ENCODE measurements at regions not wholly inside any gene's neighbourhood (a gene's known extent, or its start where the extent isn't known, plus 50 kb on each side); places are given as distances from the start of the nearest gene placed in this dataset.

DNA sequence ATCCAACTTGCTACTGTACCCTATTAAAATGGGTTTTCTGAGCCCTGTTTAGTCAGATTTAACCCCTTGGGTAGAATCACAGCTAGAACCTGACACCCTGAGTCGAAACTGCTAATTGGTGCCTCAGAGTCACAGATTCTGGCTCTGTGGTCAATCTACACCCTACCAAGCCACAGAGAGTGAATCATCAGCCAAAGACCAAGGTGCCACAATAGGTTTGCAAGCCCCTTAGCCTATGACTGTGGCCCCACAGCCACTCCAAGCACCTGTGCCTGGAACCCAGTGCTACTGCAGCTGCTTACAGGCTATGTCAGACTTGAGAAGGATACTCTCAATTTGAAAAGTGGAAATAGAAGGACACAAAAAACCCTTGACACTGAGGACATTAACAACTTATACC lies 202.8 kb upstream of the KCND2 start:
- ChIA-PET POLR2A (no interaction called here), CTCF (no interaction called here)
- H3K27ac ChIP-seq (ENCODE audit: low read length in 2 of 2): no peak overlapping the region
- Mint-ChIP-seq H3K27me3 (no peaks in the 10 kb centered on the region), H3K4me1 (no peaks in the 10 kb centered on the region), H3K4me3 (no peak overlapping the region), H3K9me3 (ENCODE audit: insufficient read depth) (no peaks in the 10 kb centered on the region), H3K27ac (no peak overlapping the region)
- no peaks in the 10 kb centered on the region for H3K4me1 ChIP-seq (ENCODE audit: control insufficient read depth in 2 of 2, insufficient read depth in 2 of 2, low read length in 2 of 2)
- no peak for ATAC-seq (ENCODE audit: low read depth)
- H3K27me3 ChIP-seq (replicated peaks in 1 of 4; ENCODE audit: control extremely low read depth in 1 of 4, control insufficient read depth in 3 of 4, insufficient read depth in 4 of 4, low read length in 3 of 4): no peaks in the 10 kb centered on the region
- H3K4me3 ChIP-seq (ENCODE audit: control extremely low read depth in 1 of 5, extremely low read depth in 1 of 5, insufficient read depth in 1 of 5, low read depth in 2 of 5, low read length in 4 of 5): no peak overlapping the region
- no peak overlapping the region for H3K4me2 ChIP-seq (replicated peaks; ENCODE audit: low read depth, low read length, poor library complexity, severe bottlenecking)
- WGBS (ENCODE audit: insufficient coverage): 75% methylated on average over 1 of the region's 1 CpG
- H3K79me2 ChIP-seq (ENCODE audit: control insufficient read depth, insufficient read depth, low read length): no peaks in the 10 kb centered on the region
- H4K20me1 ChIP-seq (ENCODE audit: control insufficient read depth, insufficient read depth, low read length, poor library complexity, severe bottlenecking): no peaks in the 10 kb centered on the region
- no peak overlapping the region for H3K9ac ChIP-seq (ENCODE audit: low read length)
- H3K9me3 ChIP-seq (ENCODE audit: control extremely low read depth in 1 of 3, control insufficient read depth in 2 of 3, insufficient read depth in 1 of 3, low read length in 2 of 3): peaks cover 0 to 11% (median 0%) of the 10 kb centered on the region in 3 donors
- intact Hi-C loops (cut with micrococcal nuclease): no loop called here
- H2AFZ ChIP-seq (ENCODE audit: insufficient read depth, low read depth, low read length, poor library complexity, severe bottlenecking): no peak overlapping the region
- no peaks in the 10 kb centered on the region for H3K36me3 ChIP-seq (replicated peaks in 1 of 2; ENCODE audit: control extremely low read depth in 1 of 2, control insufficient read depth in 1 of 2, extremely low read depth in 1 of 2, insufficient read depth in 2 of 2, low read length in 1 of 2)
- no peak for DNase-seq
- TF ChIP-seq EZH2 (IDR thresholded peaks at IDR 0.05; ENCODE audit: borderline replicate concordance, insufficient read depth, low read depth, low read length, poor library complexity, severe bottlenecking): no peak
- TF ChIP-seq, protein P1, sequence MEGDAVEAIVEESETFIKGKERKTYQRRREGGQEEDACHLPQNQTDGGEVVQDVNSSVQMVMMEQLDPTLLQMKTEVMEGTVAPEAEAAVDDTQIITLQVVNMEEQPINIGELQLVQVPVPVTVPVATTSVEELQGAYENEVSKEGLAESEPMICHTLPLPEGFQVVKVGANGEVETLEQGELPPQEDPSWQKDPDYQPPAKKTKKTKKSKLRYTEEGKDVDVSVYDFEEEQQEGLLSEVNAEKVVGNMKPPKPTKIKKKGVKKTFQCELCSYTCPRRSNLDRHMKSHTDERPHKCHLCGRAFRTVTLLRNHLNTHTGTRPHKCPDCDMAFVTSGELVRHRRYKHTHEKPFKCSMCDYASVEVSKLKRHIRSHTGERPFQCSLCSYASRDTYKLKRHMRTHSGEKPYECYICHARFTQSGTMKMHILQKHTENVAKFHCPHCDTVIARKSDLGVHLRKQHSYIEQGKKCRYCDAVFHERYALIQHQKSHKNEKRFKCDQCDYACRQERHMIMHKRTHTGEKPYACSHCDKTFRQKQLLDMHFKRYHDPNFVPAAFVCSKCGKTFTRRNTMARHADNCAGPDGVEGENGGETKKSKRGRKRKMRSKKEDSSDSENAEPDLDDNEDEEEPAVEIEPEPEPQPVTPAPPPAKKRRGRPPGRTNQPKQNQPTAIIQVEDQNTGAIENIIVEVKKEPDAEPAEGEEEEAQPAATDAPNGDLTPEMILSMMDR (IDR thresholded peaks at IDR 0.05): no peak

DNA sequence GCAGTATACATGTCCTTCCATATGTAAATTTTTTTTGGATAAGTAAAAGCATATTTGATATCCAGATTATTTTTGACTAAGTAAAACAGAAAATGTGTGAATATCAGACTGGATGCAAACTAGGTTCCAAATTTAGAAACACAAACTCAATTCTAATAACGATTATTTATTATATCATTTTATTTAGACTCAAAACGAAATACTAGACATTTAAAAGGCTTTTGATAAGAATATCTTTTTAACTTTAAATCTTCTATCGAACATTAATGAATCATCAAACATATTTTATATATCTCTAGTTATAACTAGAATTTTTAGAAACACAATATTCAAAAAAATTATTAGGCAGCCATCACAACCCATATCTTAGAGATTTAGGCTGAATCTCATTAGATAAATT lies 195.2 kb upstream of the KCND2 start:
- Histone ChIP-seq H3K79me2 (ENCODE audit: control insufficient read depth, insufficient read depth, low read length) (no peaks in the 10 kb centered on the region), H3K9me3 (ENCODE audit: control extremely low read depth in 1 of 3, control insufficient read depth in 2 of 3, insufficient read depth in 1 of 3, low read length in 2 of 3) (no peaks in the 10 kb centered on the region), H3K27ac (ENCODE audit: low read length in 2 of 2) (no peak overlapping the region), H2AFZ (ENCODE audit: insufficient read depth, low read depth, low read length, poor library complexity, severe bottlenecking) (no peak overlapping the region), H3K9ac (ENCODE audit: low read length) (no peak overlapping the region), H3K36me3 (replicated peaks in 1 of 2; ENCODE audit: control extremely low read depth in 1 of 2, control insufficient read depth in 1 of 2, extremely low read depth in 1 of 2, insufficient read depth in 2 of 2, low read length in 1 of 2) (no peaks in the 10 kb centered on the region), H3K27me3 (replicated peaks in 1 of 4; ENCODE audit: control extremely low read depth in 1 of 4, control insufficient read depth in 3 of 4, insufficient read depth in 4 of 4, low read length in 3 of 4) (no peaks in the 10 kb centered on the region), H3K4me1 (ENCODE audit: control insufficient read depth in 2 of 2, insufficient read depth in 2 of 2, low read length in 2 of 2) (no peaks in the 10 kb centered on the region), H3K4me3 (ENCODE audit: control extremely low read depth in 1 of 5, extremely low read depth in 1 of 5, insufficient read depth in 1 of 5, low read depth in 2 of 5, low read length in 4 of 5) (no peak overlapping the region), H3K4me2 (replicated peaks; ENCODE audit: low read depth, low read length, poor library complexity, severe bottlenecking) (no peak overlapping the region), H4K20me1 (ENCODE audit: control insufficient read depth, insufficient read depth, low read length, poor library complexity, severe bottlenecking) (no peaks in the 10 kb centered on the region)
- no CpG with 5 or more reads among the region's 3 CpGs for WGBS (ENCODE audit: insufficient coverage)
- ATAC-seq (ENCODE audit: low read depth) (no peak), DNase-seq (no peak)
- intact Hi-C loops (cut with micrococcal nuclease): no loop called here
- H3K9me3 Mint-ChIP-seq (ENCODE audit: insufficient read depth): no peaks in the 10 kb centered on the region
- no peaks in the 10 kb centered on the region for H3K4me1 Mint-ChIP-seq
- CTCF ChIA-PET: no interaction called here
- no peak overlapping the region for H3K4me3 Mint-ChIP-seq
- no peak for TF ChIP-seq EZH2 (IDR thresholded peaks at IDR 0.05; ENCODE audit: borderline replicate concordance, insufficient read depth, low read depth, low read length, poor library complexity, severe bottlenecking)
- TF ChIP-seq, protein P1 (IDR thresholded peaks at IDR 0.05): no peak
- no peaks in the 10 kb centered on the region for H3K27me3 Mint-ChIP-seq
- POLR2A ChIA-PET: no interaction called here
- no peak overlapping the region for H3K27ac Mint-ChIP-seq
